ENCODE measurements at regions not wholly inside any gene's neighbourhood (a gene's known extent, or its start where the extent isn't known, plus 50 kb on each side); places are given as distances from the start of the nearest gene placed in this dataset.

GRCh38 chr9:12874395-12874794 is 99.6 kb downstream of the LURAP1L start:
- H4K20me1 ChIP-seq (ENCODE audit: insufficient read depth, low read length), result no peaks in the 10 kb centered on the region
- no peaks in the 10 kb centered on the region for H3K4me1 ChIP-seq (ENCODE audit: insufficient read depth, low read length)
- H3K9me3 ChIP-seq (ENCODE audit: insufficient read depth, low read depth, low read length), result no peaks in the 10 kb centered on the region
- no peak overlapping the region for H3K27ac ChIP-seq (ENCODE audit: low read depth, low read length)
- H3K36me3 ChIP-seq (ENCODE audit: insufficient read depth, low read length), result no peaks in the 10 kb centered on the region
- FAIRE-seq (no peak), DNase-seq (ENCODE audit: low read depth) (no peak)
- H3K4me3 ChIP-seq (ENCODE audit: insufficient read depth, low read depth, low read length), result no peak overlapping the region
- H3K27me3 ChIP-seq (ENCODE audit: insufficient read depth, low read length), result no peaks in the 10 kb centered on the region
- Mint-ChIP-seq H3K27me3 (ENCODE audit: low read depth, unreplicated experiment) (no peaks in the 10 kb centered on the region), H3K36me3 (ENCODE audit: low read depth, unreplicated experiment) (no peaks in the 10 kb centered on the region), H3K4me1 (ENCODE audit: low read depth, unreplicated experiment) (no peaks in the 10 kb centered on the region), H3K27ac (ENCODE audit: unreplicated experiment) (no peak overlapping the region), H3K9me3 (ENCODE audit: unreplicated experiment) (peaks cover 2% of the 10 kb centered on the region), H3K4me3 (ENCODE audit: unreplicated experiment) (no peak overlapping the region)
- H3K9ac ChIP-seq (ENCODE audit: low read length), result no peak overlapping the region
- TF ChIP-seq CTCF (IDR thresholded peaks at IDR 0.05; ENCODE audit: insufficient read depth, low read depth, low read length) (no peak), EZH2 (IDR thresholded peaks at IDR 0.05; ENCODE audit: insufficient read depth, low read length) (no peak)
- H2AFZ ChIP-seq (ENCODE audit: low read depth, low read length), result no peak overlapping the region
- no peaks in the 10 kb centered on the region for H3K79me2 ChIP-seq (ENCODE audit: insufficient read depth, low read length)
- no peak overlapping the region for H3K4me2 ChIP-seq (ENCODE audit: low read length)

DNA sequence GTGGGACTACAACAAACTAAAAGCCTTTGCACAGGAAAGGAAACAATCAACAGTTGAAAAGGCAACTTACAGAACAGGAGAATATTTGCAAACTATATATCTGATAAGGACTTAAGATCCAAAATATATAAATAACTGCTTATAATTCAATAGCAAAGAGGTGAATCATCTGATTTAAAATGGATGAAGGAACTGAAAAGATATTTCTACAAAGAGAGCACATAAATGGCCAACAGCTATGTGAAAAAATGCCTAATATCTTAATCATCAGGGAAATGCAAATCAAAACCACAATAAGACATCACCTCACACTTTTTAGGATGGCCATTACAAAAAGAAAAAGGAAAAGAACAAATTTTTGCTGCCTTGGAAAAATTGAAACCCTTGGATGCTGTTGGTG is 100.4 kb downstream of the LURAP1L start:
- Histone ChIP-seq H3K36me3 (ENCODE audit: insufficient read depth, low read length) (no peaks in the 10 kb centered on the region), H3K9me3 (ENCODE audit: insufficient read depth, low read depth, low read length) (no peaks in the 10 kb centered on the region), H2AFZ (ENCODE audit: low read depth, low read length) (no peak overlapping the region), H3K27ac (ENCODE audit: low read depth, low read length) (no peak overlapping the region), H3K4me3 (ENCODE audit: insufficient read depth, low read depth, low read length) (no peak overlapping the region), H4K20me1 (ENCODE audit: insufficient read depth, low read length) (no peaks in the 10 kb centered on the region), H3K27me3 (ENCODE audit: insufficient read depth, low read length) (no peaks in the 10 kb centered on the region), H3K4me2 (ENCODE audit: low read length) (no peak overlapping the region), H3K9ac (ENCODE audit: low read length) (no peak overlapping the region), H3K79me2 (ENCODE audit: insufficient read depth, low read length) (no peaks in the 10 kb centered on the region), H3K4me1 (ENCODE audit: insufficient read depth, low read length) (no peaks in the 10 kb centered on the region)
- TF ChIP-seq EZH2 (IDR thresholded peaks at IDR 0.05; ENCODE audit: insufficient read depth, low read length) (no peak), CTCF (IDR thresholded peaks at IDR 0.05; ENCODE audit: insufficient read depth, low read depth, low read length) (no peak)
- Mint-ChIP-seq H3K9me3 (ENCODE audit: unreplicated experiment) (no peaks in the 10 kb centered on the region), H3K36me3 (ENCODE audit: low read depth, unreplicated experiment) (no peaks in the 10 kb centered on the region), H3K4me3 (ENCODE audit: unreplicated experiment) (no peak overlapping the region), H3K27ac (ENCODE audit: unreplicated experiment) (no peak overlapping the region), H3K27me3 (ENCODE audit: low read depth, unreplicated experiment) (no peaks in the 10 kb centered on the region), H3K4me1 (ENCODE audit: low read depth, unreplicated experiment) (no peaks in the 10 kb centered on the region)
- DNase-seq (ENCODE audit: low read depth), result peak; percentile 74
- FAIRE-seq, result peak; percentile 73

DNA sequence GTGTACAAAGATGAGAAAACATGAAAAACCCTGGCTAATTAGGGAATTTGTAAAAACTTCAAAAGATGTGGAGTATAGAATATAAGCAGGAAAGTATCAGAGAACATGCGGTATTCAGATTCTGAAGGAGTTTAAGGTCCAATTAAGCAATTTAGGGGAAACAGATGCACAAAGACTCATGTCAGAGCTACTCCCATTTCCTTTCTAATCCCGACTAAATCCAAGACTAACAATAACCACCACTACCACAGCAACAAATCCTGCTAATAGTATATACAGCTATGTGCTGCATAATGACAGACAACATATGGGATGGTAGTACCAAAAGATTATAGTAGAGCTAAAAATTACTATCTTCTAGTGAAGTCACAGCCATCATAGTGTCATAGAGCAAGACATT is 102.1 kb downstream of the LURAP1L start:
- no peak for TF ChIP-seq EZH2 (IDR thresholded peaks at IDR 0.05; ENCODE audit: insufficient read depth, low read length)
- no peak for TF ChIP-seq CTCF (IDR thresholded peaks at IDR 0.05; ENCODE audit: insufficient read depth, low read depth, low read length)
- no peaks in the 10 kb centered on the region for H3K4me1 ChIP-seq (ENCODE audit: insufficient read depth, low read length)
- no peak overlapping the region for H3K9ac ChIP-seq (ENCODE audit: low read length)
- DNase-seq (ENCODE audit: low read depth) (no peak), FAIRE-seq (peak; percentile 9)
- H3K9me3 Mint-ChIP-seq (ENCODE audit: unreplicated experiment), result no peaks in the 10 kb centered on the region
- H3K27me3 ChIP-seq (ENCODE audit: insufficient read depth, low read length), result no peaks in the 10 kb centered on the region
- H3K27ac ChIP-seq (ENCODE audit: low read depth, low read length), result no peak overlapping the region
- H3K4me3 ChIP-seq (ENCODE audit: insufficient read depth, low read depth, low read length), result no peak overlapping the region
- no peak overlapping the region for H3K4me2 ChIP-seq (ENCODE audit: low read length)
- H3K36me3 ChIP-seq (ENCODE audit: insufficient read depth, low read length), result no peaks in the 10 kb centered on the region
- H3K4me3 Mint-ChIP-seq (ENCODE audit: unreplicated experiment), result no peak overlapping the region
- no peaks in the 10 kb centered on the region for H3K36me3 Mint-ChIP-seq (ENCODE audit: low read depth, unreplicated experiment)
- no peaks in the 10 kb centered on the region for H3K79me2 ChIP-seq (ENCODE audit: insufficient read depth, low read length)
- H2AFZ ChIP-seq (ENCODE audit: low read depth, low read length), result no peak overlapping the region
- no peak overlapping the region for H3K27ac Mint-ChIP-seq (ENCODE audit: unreplicated experiment)
- no peaks in the 10 kb centered on the region for H4K20me1 ChIP-seq (ENCODE audit: insufficient read depth, low read length)
- H3K9me3 ChIP-seq (ENCODE audit: insufficient read depth, low read depth, low read length), result no peaks in the 10 kb centered on the region
- H3K4me1 Mint-ChIP-seq (ENCODE audit: low read depth, unreplicated experiment), result no peaks in the 10 kb centered on the region
- no peaks in the 10 kb centered on the region for H3K27me3 Mint-ChIP-seq (ENCODE audit: low read depth, unreplicated experiment)
